Liver (tissue), 3 donors: ENCODE measurements at regions not wholly inside any gene's neighbourhood (a gene's known extent, or its start where the extent isn't known, plus 50 kb on each side); places are given as distances from the start of the nearest gene placed in this dataset.

Experiments
- CTCF ChIP-seq: fragments of 150-350 bp; IDR thresholded peaks from 2 replicates; pipeline ENCODE4 v1.5.1; 2017; ENCODE audit warnings: improper control_type of control experiment, low read depth, low read length; ENCODE audit not compliant: missing input control
- EGR1 ChIP-seq, 2 donors: IDR thresholded peaks; 2 replicates each; pipeline ENCODE4 v1.6.1; 2016 to 2018; ENCODE audit warnings: antibody characterized with exemption in 2 of 2, low read depth in 2 of 2
- JUND ChIP-seq, 2 donors: IDR thresholded peaks; 2 replicates each; pipeline ENCODE4 v1.6.1; 2016; ENCODE audit warnings: antibody characterized with exemption in 2 of 2
- RAD21 ChIP-seq, 2 donors: IDR thresholded peaks; 2 replicates each; pipeline ENCODE4 v1.6.1; 2016; ENCODE audit warnings: antibody characterized with exemption in 2 of 2, mild to moderate bottlenecking in 2 of 2
- TF ChIP-seq, protein P1 (sequence below): IDR thresholded peaks from 2 replicates; pipeline ENCODE4 v1.6.1; 2016; ENCODE audit warnings: antibody characterized with exemption, mild to moderate bottlenecking
- TF ChIP-seq, protein P2 (sequence below): IDR thresholded peaks from 2 replicates; pipeline ENCODE4 v1.6.1; 2016; ENCODE audit warnings: antibody characterized with exemption
- TF ChIP-seq, protein P3 (sequence below): IDR thresholded peaks from 2 replicates; pipeline ENCODE4 v1.6.1; 2016; ENCODE audit warnings: antibody characterized with exemption
- donor health status: healthy.
- donor health status: healthy.

DNA sequence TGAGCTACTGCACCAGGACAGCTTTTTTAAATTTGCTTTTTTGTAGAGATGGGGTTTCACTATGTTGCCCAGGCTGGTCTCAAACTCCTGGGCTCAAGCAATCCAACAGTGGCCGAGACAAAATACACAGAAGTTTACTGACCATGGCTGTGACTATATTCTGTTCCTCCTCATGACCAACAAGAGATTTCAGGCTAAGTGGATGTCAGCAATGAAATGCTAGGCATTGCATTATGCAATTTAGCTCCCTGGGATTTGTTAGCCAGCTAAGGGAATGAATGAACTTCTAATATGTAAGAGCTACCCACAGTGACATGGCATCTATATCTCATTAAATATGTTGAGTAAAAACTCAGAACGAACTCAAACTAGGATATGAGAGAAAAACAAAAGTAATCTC, 81.9 kb upstream of the MBOAT2 start:
- TF ChIP-seq, protein P1, sequence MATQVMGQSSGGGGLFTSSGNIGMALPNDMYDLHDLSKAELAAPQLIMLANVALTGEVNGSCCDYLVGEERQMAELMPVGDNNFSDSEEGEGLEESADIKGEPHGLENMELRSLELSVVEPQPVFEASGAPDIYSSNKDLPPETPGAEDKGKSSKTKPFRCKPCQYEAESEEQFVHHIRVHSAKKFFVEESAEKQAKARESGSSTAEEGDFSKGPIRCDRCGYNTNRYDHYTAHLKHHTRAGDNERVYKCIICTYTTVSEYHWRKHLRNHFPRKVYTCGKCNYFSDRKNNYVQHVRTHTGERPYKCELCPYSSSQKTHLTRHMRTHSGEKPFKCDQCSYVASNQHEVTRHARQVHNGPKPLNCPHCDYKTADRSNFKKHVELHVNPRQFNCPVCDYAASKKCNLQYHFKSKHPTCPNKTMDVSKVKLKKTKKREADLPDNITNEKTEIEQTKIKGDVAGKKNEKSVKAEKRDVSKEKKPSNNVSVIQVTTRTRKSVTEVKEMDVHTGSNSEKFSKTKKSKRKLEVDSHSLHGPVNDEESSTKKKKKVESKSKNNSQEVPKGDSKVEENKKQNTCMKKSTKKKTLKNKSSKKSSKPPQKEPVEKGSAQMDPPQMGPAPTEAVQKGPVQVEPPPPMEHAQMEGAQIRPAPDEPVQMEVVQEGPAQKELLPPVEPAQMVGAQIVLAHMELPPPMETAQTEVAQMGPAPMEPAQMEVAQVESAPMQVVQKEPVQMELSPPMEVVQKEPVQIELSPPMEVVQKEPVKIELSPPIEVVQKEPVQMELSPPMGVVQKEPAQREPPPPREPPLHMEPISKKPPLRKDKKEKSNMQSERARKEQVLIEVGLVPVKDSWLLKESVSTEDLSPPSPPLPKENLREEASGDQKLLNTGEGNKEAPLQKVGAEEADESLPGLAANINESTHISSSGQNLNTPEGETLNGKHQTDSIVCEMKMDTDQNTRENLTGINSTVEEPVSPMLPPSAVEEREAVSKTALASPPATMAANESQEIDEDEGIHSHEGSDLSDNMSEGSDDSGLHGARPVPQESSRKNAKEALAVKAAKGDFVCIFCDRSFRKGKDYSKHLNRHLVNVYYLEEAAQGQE = no peak
- TF ChIP-seq JUND (IDR thresholded peaks at IDR 0.05) (no peak), CTCF (no peak), RAD21 (IDR thresholded peaks at IDR 0.05) (no peak), EGR1 (IDR thresholded peaks at IDR 0.05; ENCODE audit: low read depth in 2 of 2) (no peak)
- TF ChIP-seq, protein P2, sequence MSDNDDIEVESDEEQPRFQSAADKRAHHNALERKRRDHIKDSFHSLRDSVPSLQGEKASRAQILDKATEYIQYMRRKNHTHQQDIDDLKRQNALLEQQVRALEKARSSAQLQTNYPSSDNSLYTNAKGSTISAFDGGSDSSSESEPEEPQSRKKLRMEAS = no peak
- TF ChIP-seq, protein P3, sequence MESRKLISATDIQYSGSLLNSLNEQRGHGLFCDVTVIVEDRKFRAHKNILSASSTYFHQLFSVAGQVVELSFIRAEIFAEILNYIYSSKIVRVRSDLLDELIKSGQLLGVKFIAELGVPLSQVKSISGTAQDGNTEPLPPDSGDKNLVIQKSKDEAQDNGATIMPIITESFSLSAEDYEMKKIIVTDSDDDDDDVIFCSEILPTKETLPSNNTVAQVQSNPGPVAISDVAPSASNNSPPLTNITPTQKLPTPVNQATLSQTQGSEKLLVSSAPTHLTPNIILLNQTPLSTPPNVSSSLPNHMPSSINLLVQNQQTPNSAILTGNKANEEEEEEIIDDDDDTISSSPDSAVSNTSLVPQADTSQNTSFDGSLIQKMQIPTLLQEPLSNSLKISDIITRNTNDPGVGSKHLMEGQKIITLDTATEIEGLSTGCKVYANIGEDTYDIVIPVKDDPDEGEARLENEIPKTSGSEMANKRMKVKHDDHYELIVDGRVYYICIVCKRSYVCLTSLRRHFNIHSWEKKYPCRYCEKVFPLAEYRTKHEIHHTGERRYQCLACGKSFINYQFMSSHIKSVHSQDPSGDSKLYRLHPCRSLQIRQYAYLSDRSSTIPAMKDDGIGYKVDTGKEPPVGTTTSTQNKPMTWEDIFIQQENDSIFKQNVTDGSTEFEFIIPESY = no peak
